Left ventricle myocardium inferior (tissue), 1 donor: ENCODE measurements at regions not wholly inside any gene's neighbourhood (a gene's known extent, or its start where the extent isn't known, plus 50 kb on each side); places are given as distances from the start of the nearest gene placed in this dataset.

ENCODE experiments used
- DNase-seq: peaks from one replicate; pipeline ENCODE4 v3.0.0-alpha.2; 2020
- H3K27ac ChIP-seq: fragments of 200-600 bp; replicated peaks from 2 replicates; pipeline ENCODE4 v1.8.0; 2021
- H3K27me3 ChIP-seq: fragments of 200-600 bp; 2 replicates; pipeline ENCODE4 v1.8.0; 2021; ENCODE audit warnings: low read depth
- H3K36me3 ChIP-seq: fragments of 200-600 bp; 2 replicates; pipeline ENCODE4 v1.8.0; 2021
- H3K4me1 ChIP-seq: fragments of 200-600 bp; 2 replicates; pipeline ENCODE4 v1.8.0; 2021
- H3K4me3 ChIP-seq: fragments of 200-600 bp; 2 replicates; pipeline ENCODE4 v1.8.0; 2021; ENCODE audit warnings: mild to moderate bottlenecking, moderate library complexity
- H3K9me3 ChIP-seq: fragments of 200-600 bp; replicated peaks from 2 replicates; pipeline ENCODE4 v1.8.0; 2021
- intact Hi-C: fragments of 100-400 bp; cut with micrococcal nuclease; formaldehyde crosslinking; loops from one replicate; pipeline ENCODE4 v1.11.0; 2022
- TF ChIP-seq, protein P1 (sequence below): fragments of 200-600 bp; IDR thresholded peaks from 2 replicates; pipeline ENCODE4 v1.8.0; 2021; ENCODE audit warnings: antibody characterized with exemption, mild to moderate bottlenecking, borderline replicate concordance
- donor health status: DM: no; HTN: yes; CAD: no; lungs with severe emphysema.

DNA sequence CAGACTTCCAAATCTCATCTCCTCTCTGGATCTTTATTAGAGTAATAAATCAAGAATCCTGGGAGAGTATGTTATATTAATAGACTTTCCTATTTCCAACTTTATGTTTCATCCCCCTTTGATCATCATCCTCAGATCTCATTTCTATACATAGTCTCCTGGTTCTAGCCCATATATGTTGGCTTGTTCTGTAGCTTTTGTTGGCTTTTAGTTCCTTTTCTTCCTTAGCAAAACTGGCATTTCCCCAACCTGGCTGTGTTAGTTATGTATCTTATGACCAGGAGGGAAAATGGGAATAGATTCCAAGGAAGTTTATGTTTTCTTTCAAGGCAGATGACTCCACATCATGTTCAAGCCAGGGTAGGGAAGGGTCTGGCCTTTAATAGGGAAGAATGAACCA is 2464.5 kb downstream of the PCDH9 start:
- intact Hi-C loops: no loop called here
- no peak overlapping the region for H3K27ac ChIP-seq
- TF ChIP-seq, protein P1, sequence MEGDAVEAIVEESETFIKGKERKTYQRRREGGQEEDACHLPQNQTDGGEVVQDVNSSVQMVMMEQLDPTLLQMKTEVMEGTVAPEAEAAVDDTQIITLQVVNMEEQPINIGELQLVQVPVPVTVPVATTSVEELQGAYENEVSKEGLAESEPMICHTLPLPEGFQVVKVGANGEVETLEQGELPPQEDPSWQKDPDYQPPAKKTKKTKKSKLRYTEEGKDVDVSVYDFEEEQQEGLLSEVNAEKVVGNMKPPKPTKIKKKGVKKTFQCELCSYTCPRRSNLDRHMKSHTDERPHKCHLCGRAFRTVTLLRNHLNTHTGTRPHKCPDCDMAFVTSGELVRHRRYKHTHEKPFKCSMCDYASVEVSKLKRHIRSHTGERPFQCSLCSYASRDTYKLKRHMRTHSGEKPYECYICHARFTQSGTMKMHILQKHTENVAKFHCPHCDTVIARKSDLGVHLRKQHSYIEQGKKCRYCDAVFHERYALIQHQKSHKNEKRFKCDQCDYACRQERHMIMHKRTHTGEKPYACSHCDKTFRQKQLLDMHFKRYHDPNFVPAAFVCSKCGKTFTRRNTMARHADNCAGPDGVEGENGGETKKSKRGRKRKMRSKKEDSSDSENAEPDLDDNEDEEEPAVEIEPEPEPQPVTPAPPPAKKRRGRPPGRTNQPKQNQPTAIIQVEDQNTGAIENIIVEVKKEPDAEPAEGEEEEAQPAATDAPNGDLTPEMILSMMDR: no peak
- H3K4me3 ChIP-seq: no peak overlapping the region
- no peaks in the 10 kb centered on the region for H3K27me3 ChIP-seq
- H3K36me3 ChIP-seq: no peaks in the 10 kb centered on the region
- no peaks in the 10 kb centered on the region for H3K4me1 ChIP-seq
- DNase-seq: no peak
- no peaks in the 10 kb centered on the region for H3K9me3 ChIP-seq

DNA sequence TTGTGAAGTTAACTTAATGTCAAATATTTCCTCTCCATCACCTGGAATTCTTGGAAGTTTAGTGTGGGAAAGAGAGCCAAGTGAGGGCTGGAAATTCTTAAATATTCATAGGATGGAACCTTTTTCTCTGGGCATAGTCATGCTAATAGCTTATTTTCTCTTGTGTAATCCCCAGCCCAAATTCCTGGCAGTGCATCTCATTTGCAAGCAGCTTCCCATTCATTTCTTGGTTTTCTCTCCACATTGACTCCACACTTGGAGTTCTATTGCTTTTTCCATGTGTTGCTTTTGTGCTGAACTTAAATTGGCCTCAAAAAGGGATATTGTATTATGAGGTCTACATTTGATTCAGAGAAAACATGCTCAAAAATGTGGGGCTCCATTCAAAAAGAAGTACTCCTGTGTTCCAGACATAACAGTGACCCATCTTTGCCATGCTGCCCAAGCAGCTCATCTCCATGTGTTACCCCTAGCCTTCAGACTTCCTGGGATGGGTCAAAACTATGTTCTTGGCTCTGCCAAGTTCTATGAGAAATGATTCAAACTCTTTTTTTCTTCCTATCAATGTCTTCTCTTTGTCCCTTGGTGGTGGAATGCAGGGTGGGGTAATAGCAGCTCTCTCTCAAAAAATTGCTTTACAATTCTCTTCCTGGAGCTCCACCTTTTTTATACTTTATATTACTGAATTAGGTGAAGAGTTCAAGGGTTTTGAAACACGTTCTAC is 2471.5 kb downstream of the PCDH9 start:
- TF ChIP-seq, protein P1: no peak
- Histone ChIP-seq H3K4me3 (no peak overlapping the region), H3K4me1 (no peaks in the 10 kb centered on the region), H3K27me3 (no peaks in the 10 kb centered on the region), H3K9me3 (no peaks in the 10 kb centered on the region), H3K36me3 (no peaks in the 10 kb centered on the region), H3K27ac (no peak overlapping the region)
- intact Hi-C loops: no loop called here
- no peak for DNase-seq

DNA sequence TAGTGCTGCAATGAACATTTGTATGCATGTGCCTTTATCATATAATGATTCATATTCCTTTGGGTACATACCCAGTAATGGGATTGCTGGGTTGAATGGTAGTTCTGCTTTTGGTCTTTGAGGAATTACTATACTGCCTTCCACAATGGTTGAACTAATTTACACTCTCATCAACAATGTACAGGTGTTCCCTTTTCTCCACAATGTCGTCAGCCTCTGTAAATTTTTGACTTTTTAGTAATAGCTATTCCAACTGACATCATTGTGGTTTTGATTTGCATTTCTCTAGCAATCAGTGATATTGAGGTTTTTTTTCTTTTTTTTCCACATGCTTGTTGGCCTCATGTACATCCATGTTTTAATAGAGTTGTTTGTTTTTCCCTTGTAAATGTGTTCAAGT is 2473.5 kb downstream of the PCDH9 start:
- Histone ChIP-seq H3K9me3 (no peaks in the 10 kb centered on the region), H3K36me3 (no peaks in the 10 kb centered on the region), H3K4me1 (no peaks in the 10 kb centered on the region), H3K4me3 (no peak overlapping the region), H3K27ac (no peak overlapping the region), H3K27me3 (no peaks in the 10 kb centered on the region)
- TF ChIP-seq, protein P1: no peak
- intact Hi-C loops: no loop called here
- DNase-seq: no peak

DNA sequence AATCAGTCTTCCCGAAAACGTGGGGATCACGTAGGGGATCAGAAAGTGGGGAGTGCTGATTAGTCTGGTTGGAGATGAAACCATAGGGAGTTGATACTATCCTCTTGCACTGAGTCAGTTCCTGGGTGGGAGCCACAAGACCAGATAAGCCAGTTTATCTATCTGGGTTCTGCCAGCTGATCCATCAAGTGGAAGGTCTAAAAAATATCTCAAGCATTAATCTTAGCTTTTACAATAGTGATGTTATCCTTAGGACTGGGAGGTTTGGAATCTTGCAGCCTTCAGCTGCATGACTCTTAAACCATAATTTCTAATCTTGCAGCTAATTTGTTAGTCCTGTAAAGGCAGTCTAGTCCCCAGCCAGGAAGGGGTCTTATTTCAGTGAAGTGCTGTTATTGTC is 2474.2 kb downstream of the PCDH9 start:
- no peak for DNase-seq
- TF ChIP-seq, protein P1: no peak
- no peaks in the 10 kb centered on the region for H3K27me3 ChIP-seq
- intact Hi-C loops: no loop called here
- H3K4me3 ChIP-seq: no peak overlapping the region
- no peak overlapping the region for H3K27ac ChIP-seq
- no peaks in the 10 kb centered on the region for H3K9me3 ChIP-seq
- no peaks in the 10 kb centered on the region for H3K36me3 ChIP-seq
- no peaks in the 10 kb centered on the region for H3K4me1 ChIP-seq

DNA sequence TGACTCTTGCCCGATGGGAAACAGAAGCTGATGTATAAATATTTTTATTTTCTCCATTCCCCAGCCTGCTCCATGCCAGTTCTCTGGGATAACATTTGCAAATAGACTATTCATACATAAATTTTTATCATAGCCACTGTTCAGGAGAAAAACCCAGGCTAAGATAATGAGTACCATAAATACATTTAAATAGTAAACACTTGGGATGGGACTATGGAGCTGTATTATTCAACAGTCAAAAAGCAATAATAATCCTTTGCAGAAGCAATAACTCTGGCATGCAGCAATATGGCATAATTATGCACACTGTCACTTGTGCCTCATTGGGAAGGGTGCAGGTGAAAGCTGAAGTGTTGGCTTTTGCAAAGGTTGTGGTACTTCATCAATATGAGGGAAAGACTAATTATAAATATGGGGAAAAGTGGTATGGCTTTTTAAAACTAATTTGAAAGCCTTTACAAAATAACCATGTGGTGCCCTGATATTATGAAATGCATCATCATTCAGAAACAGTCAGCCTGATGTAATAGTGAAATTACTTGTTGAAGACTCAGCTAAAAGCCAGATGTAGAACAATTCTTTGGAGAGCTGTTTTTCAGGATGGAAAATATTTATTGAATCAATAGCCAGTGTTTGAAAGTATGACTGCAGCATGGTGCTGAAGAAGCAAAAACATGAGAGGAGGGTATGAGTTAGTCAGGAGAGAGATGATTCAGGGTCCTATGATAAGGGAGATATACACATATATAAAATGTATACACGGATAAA is 2476.7 kb downstream of the PCDH9 start:
- intact Hi-C loops: no loop called here
- no peaks in the 10 kb centered on the region for H3K9me3 ChIP-seq

More for the DNA sequence above, 2476.7 kb downstream of the PCDH9 start:
- Histone ChIP-seq H3K4me1 (no peaks in the 10 kb centered on the region), H3K36me3 (no peaks in the 10 kb centered on the region), H3K27me3 (no peaks in the 10 kb centered on the region), H3K27ac (no peak overlapping the region), H3K4me3 (no peak overlapping the region)
- no peak for DNase-seq
- TF ChIP-seq, protein P1: no peak
